ENCODE measurements at regions not wholly inside any gene's neighbourhood (a gene's known extent, or its start where the extent isn't known, plus 50 kb on each side); places are given as distances from the start of the nearest gene placed in this dataset.

DNA sequence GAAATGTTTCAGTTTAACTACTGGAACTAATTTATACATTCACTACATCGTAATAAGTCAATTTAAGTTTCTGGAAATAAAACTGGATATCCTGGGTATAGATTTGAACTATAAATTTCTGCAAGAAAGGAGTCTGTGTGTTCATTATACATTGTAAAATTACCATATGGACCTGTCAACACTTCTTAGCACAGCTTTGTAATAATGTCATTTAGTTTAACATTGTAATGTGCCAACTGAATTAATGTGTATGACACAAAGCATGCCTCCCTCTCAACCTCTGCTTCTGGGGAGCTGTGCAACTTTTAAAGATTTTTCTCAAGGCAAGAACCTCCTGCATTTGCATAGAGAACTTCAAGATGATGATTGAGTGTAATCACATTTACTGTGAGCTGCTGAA lies 213.7 kb upstream of the GALNT5 start:
- H3K4me3 ChIP-seq (ENCODE audit: low read length), result no peak overlapping the region
- no peaks in the 10 kb centered on the region for H3K27me3 ChIP-seq (ENCODE audit: low read depth, low read length)
- H4K20me1 ChIP-seq (ENCODE audit: insufficient read depth, low read length), result no peaks in the 10 kb centered on the region
- no peak for TF ChIP-seq EZH2phosphoT487 (IDR thresholded peaks at IDR 0.05; ENCODE audit: low read depth)
- TF ChIP-seq, protein P1, sequence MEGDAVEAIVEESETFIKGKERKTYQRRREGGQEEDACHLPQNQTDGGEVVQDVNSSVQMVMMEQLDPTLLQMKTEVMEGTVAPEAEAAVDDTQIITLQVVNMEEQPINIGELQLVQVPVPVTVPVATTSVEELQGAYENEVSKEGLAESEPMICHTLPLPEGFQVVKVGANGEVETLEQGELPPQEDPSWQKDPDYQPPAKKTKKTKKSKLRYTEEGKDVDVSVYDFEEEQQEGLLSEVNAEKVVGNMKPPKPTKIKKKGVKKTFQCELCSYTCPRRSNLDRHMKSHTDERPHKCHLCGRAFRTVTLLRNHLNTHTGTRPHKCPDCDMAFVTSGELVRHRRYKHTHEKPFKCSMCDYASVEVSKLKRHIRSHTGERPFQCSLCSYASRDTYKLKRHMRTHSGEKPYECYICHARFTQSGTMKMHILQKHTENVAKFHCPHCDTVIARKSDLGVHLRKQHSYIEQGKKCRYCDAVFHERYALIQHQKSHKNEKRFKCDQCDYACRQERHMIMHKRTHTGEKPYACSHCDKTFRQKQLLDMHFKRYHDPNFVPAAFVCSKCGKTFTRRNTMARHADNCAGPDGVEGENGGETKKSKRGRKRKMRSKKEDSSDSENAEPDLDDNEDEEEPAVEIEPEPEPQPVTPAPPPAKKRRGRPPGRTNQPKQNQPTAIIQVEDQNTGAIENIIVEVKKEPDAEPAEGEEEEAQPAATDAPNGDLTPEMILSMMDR (IDR thresholded peaks at IDR 0.05; ENCODE audit: low read depth, low read length), result no peak
- H3K27ac ChIP-seq (ENCODE audit: low read length), result no peak overlapping the region
- H3K4me2 ChIP-seq (ENCODE audit: low read length), result no peak overlapping the region
- no peak overlapping the region for H2AFZ ChIP-seq (ENCODE audit: low read depth, low read length)
- no peaks in the 10 kb centered on the region for H3K79me2 ChIP-seq (ENCODE audit: low read length)
- no peak overlapping the region for H3K9ac ChIP-seq (ENCODE audit: low read length)
- H3K36me3 ChIP-seq (replicated peaks; ENCODE audit: low read depth, low read length), result no peaks in the 10 kb centered on the region
- H3K4me1 ChIP-seq (ENCODE audit: low read length), result no peaks in the 10 kb centered on the region
- H3K9me3 ChIP-seq (ENCODE audit: insufficient read depth, low read length), result no peaks in the 10 kb centered on the region

DNA sequence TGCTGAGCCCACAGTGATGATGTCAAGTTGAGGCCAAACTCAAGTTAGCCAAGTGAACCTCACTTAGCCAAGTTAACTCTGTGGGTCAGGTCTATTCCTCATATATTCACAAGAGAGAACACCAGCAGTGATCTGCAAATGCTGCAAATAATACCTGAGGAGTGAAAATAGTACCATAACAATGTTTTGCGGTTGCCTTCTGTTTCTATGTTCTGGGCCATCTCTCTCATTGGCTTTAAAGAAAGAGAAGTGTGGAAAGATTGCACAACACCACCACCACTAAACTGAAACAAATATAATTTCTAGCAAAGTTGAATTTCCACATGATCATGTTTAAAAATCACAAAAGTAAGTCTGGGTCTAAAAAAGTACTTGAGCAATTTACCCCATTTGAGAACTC lies 211.1 kb upstream of the GALNT5 start:
- H3K9me3 ChIP-seq (ENCODE audit: insufficient read depth, low read length), result no peaks in the 10 kb centered on the region
- H3K4me3 ChIP-seq (ENCODE audit: low read length), result no peak overlapping the region
- TF ChIP-seq, protein P1 (IDR thresholded peaks at IDR 0.05; ENCODE audit: low read depth, low read length), result no peak
- TF ChIP-seq EZH2phosphoT487 (IDR thresholded peaks at IDR 0.05; ENCODE audit: low read depth), result no peak
- H3K27me3 ChIP-seq (ENCODE audit: low read depth, low read length), result no peaks in the 10 kb centered on the region
- H3K4me1 ChIP-seq (ENCODE audit: low read length), result no peaks in the 10 kb centered on the region
- no peaks in the 10 kb centered on the region for H3K79me2 ChIP-seq (ENCODE audit: low read length)
- H3K36me3 ChIP-seq (replicated peaks; ENCODE audit: low read depth, low read length), result no peaks in the 10 kb centered on the region
- no peak overlapping the region for H3K27ac ChIP-seq (ENCODE audit: low read length)
- no peaks in the 10 kb centered on the region for H4K20me1 ChIP-seq (ENCODE audit: insufficient read depth, low read length)
- no peak overlapping the region for H3K9ac ChIP-seq (ENCODE audit: low read length)
- H3K4me2 ChIP-seq (ENCODE audit: low read length), result no peak overlapping the region
- H2AFZ ChIP-seq (ENCODE audit: low read depth, low read length), result no peak overlapping the region

DNA sequence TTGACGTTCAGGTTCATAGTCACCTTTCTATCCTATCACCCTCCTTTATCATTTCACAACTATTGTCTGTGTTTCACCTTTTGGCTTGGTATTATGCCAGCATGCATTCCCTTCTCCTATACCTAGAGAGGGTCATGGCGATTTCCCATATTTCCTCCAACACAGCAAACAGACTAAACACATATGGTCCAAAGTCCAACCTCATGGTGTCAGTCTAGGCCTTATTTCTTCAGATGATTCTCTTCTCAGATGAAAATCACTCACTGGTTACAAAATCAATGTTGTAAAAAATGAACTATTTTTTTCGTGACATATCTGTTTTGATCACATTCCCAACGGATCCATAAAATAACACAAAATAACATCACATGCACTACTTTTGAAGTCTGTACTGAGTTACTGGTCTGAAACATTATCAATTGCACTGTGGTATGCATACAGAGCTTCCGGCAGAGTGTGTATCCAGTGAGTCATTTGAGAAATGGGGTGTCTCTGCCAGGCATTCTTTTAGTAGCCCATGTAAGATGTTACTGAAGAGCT lies 204.8 kb upstream of the GALNT5 start:
- peaks cover 4% of the 10 kb centered on the region; the same call in 1 of the 2 replicates for H3K4me1 ChIP-seq (ENCODE audit: low read length)
- no peak overlapping the region for H3K4me3 ChIP-seq (ENCODE audit: low read length)
- no peak overlapping the region for H3K27ac ChIP-seq (ENCODE audit: low read length)
- TF ChIP-seq, protein P1 (IDR thresholded peaks at IDR 0.05; ENCODE audit: low read depth, low read length), result peak; percentile 23; the same call in 1 of the 2 replicates
- no peak for TF ChIP-seq EZH2phosphoT487 (IDR thresholded peaks at IDR 0.05; ENCODE audit: low read depth)
- no peak overlapping the region for H3K9ac ChIP-seq (ENCODE audit: low read length)
- no peak overlapping the region for H2AFZ ChIP-seq (ENCODE audit: low read depth, low read length)
- H3K4me2 ChIP-seq (ENCODE audit: low read length), result no peak overlapping the region
- no peaks in the 10 kb centered on the region for H3K79me2 ChIP-seq (ENCODE audit: low read length)
- H3K9me3 ChIP-seq (ENCODE audit: insufficient read depth, low read length), result no peaks in the 10 kb centered on the region
- no peaks in the 10 kb centered on the region for H3K27me3 ChIP-seq (ENCODE audit: low read depth, low read length)
- no peaks in the 10 kb centered on the region for H3K36me3 ChIP-seq (replicated peaks; ENCODE audit: low read depth, low read length)
- no peaks in the 10 kb centered on the region for H4K20me1 ChIP-seq (ENCODE audit: insufficient read depth, low read length)

DNA sequence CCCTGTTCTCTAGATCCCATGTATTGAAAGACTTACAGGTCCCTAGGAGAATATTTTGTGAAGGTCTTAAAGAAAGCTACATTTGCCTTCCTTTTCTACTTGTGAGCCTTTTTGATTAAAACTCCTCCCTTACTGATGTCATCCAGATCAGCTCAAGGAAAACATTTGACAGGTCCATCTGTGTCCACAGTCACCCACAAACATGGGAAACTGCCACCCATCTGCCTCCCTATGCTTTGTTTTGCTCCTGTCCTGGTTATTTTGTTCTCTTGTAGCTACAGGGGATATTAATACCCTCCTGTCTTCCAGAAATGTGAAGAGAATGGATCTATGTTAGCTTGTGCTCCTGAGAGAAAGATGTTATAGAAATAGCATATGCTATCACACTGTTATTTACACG lies 203.6 kb upstream of the GALNT5 start:
- Histone ChIP-seq H3K27ac (ENCODE audit: low read length) (no peak overlapping the region), H3K36me3 (replicated peaks; ENCODE audit: low read depth, low read length) (no peaks in the 10 kb centered on the region), H3K27me3 (ENCODE audit: low read depth, low read length) (no peaks in the 10 kb centered on the region), H3K9me3 (ENCODE audit: insufficient read depth, low read length) (no peaks in the 10 kb centered on the region), H3K4me2 (ENCODE audit: low read length) (no peak overlapping the region), H2AFZ (ENCODE audit: low read depth, low read length) (no peak overlapping the region), H3K4me1 (ENCODE audit: low read length) (peaks cover 6% of the 10 kb centered on the region; the same call in 1 of the 2 replicates), H4K20me1 (ENCODE audit: insufficient read depth, low read length) (no peaks in the 10 kb centered on the region), H3K79me2 (ENCODE audit: low read length) (no peaks in the 10 kb centered on the region), H3K4me3 (ENCODE audit: low read length) (no peak overlapping the region), H3K9ac (ENCODE audit: low read length) (no peak overlapping the region)
- TF ChIP-seq EZH2phosphoT487 (IDR thresholded peaks at IDR 0.05; ENCODE audit: low read depth), result no peak
- TF ChIP-seq, protein P1 (IDR thresholded peaks at IDR 0.05; ENCODE audit: low read depth, low read length), result no peak
